HG03442 (cell line): ENCODE measurements at regions not wholly inside any gene's neighbourhood (a gene's known extent, or its start where the extent isn't known, plus 50 kb on each side); places are given as distances from the start of the nearest gene placed in this dataset.

Source experiments
- ATAC-seq: cut with Tn5 transposase; IDR thresholded peaks from one replicate; pipeline ENCODE4 v1.9.1; 2021; ENCODE audit warnings: mild to moderate bottlenecking, moderate library complexity; ENCODE audit not compliant: unreplicated experiment

- no peak for ATAC-seq
Measured at GRCh38 chr16:27679899-27680298, 130.0 kb downstream of the KATNIP start.

- no peak for ATAC-seq
Measured at GRCh38 chr16:27681681-27682080, 131.7 kb downstream of the KATNIP start.

- ATAC-seq, result no peak
Measured at GRCh38 chr16:27684047-27684446, 134.1 kb downstream of the KATNIP start.

- ATAC-seq, result no peak
Measured at GRCh38 chr16:27685807-27686206, 135.9 kb downstream of the KATNIP start.

- no peak for ATAC-seq
Measured at GRCh38 chr16:27686926-27687325, 137.0 kb downstream of the KATNIP start.

- ATAC-seq, result no peak
Measured at GRCh38 chr16:27687605-27688004, 137.7 kb downstream of the KATNIP start.

- ATAC-seq, result no peak
Measured at GRCh38 chr16:27689711-27690110, 139.8 kb downstream of the KATNIP start.

GRCh38 chr16:27690608-27691007 lies 140.7 kb downstream of the KATNIP start:
- no peak for ATAC-seq

GRCh38 chr16:27691721-27692120 lies 141.8 kb downstream of the KATNIP start:
- no peak for ATAC-seq

- ATAC-seq, result no peak
Measured at GRCh38 chr16:27692576-27692975, 142.6 kb downstream of the KATNIP start.

GRCh38 chr16:27695161-27695560 lies 145.2 kb downstream of the KATNIP start:
- no peak for ATAC-seq

- no peak for ATAC-seq
Measured at GRCh38 chr16:27698266-27698665, 148.3 kb downstream of the KATNIP start.

GRCh38 chr16:27698746-27699145 lies 148.8 kb downstream of the KATNIP start:
- ATAC-seq, result no peak

- no peak for ATAC-seq
Measured at GRCh38 chr16:27699540-27699939, 149.6 kb downstream of the KATNIP start.

GRCh38 chr16:27700304-27700995 lies 150.5 kb downstream of the KATNIP start:
- no peak for ATAC-seq

- no peak for ATAC-seq
Measured at GRCh38 chr16:27701381-27701780, 151.4 kb downstream of the KATNIP start.

- no peak for ATAC-seq
Measured at GRCh38 chr16:27703121-27703520, 153.2 kb downstream of the KATNIP start.

- ATAC-seq, result no peak
Measured at GRCh38 chr16:27703545-27703944, 153.6 kb downstream of the KATNIP start.

- no peak for ATAC-seq
Measured at GRCh38 chr16:27704252-27704651, 154.3 kb downstream of the KATNIP start.

- no peak for ATAC-seq
Measured at GRCh38 chr16:27706156-27706865, 156.4 kb downstream of the KATNIP start.

GRCh38 chr16:27706866-27707685 lies 157.1 kb downstream of the KATNIP start:
- no peak for ATAC-seq

GRCh38 chr16:27708651-27709050 lies 158.7 kb downstream of the KATNIP start:
- ATAC-seq, result no peak
